ENCODE measurements at regions not wholly inside any gene's neighbourhood (a gene's known extent, or its start where the extent isn't known, plus 50 kb on each side); places are given as distances from the start of the nearest gene placed in this dataset.
"Not testable (repeated sequence)": the region's sequence is repeated elsewhere in the genome, so short reads cannot be mapped to it uniquely, and the experiment has no call there.

GRCh38 chr1:223907943-223908587, 62.3 kb upstream of the TP53BP2 start:
- not testable (repeated sequence) for H3K36me3 ChIP-seq (ENCODE audit: insufficient read depth, low read length); H3K4me3 ChIP-seq (ENCODE audit: low read length, poor library complexity, severe bottlenecking); H3K79me2 ChIP-seq (ENCODE audit: insufficient read depth, low read length); H3K9me3 ChIP-seq (ENCODE audit: insufficient read depth, low read depth, low read length); H3F3A ChIP-seq (ENCODE audit: low read depth); H2AFZ ChIP-seq (ENCODE audit: low read length); H3K9me2 ChIP-seq (replicated peaks; ENCODE audit: low read depth, low read length); H4K20me1 ChIP-seq (ENCODE audit: insufficient read depth, low read length, poor library complexity, severe bottlenecking); H3K4me2 ChIP-seq (ENCODE audit: low read depth, low read length, poor library complexity, severe bottlenecking); H3K4me1 ChIP-seq (ENCODE audit: insufficient read depth, low read length, poor library complexity, severe bottlenecking); H3K27me3 ChIP-seq (ENCODE audit: insufficient read depth, low read length, poor library complexity, severe bottlenecking); H3K9ac ChIP-seq (ENCODE audit: low read depth, low read length, poor library complexity, severe bottlenecking)
- peak; percentile 28; the same call in 1 of the 2 replicates for TF ChIP-seq CTCF (conservative IDR thresholded peaks at IDR 0.05; ENCODE audit: low read length)

- not testable (repeated sequence) for H3K36me3 ChIP-seq (ENCODE audit: insufficient read depth, low read length); H3K9me2 ChIP-seq (replicated peaks; ENCODE audit: low read depth, low read length); H3F3A ChIP-seq (ENCODE audit: low read depth); H3K9ac ChIP-seq (ENCODE audit: low read depth, low read length, poor library complexity, severe bottlenecking); H3K79me2 ChIP-seq (ENCODE audit: insufficient read depth, low read length); H3K27me3 ChIP-seq (ENCODE audit: insufficient read depth, low read length, poor library complexity, severe bottlenecking); H3K4me3 ChIP-seq (ENCODE audit: low read length, poor library complexity, severe bottlenecking); H3K4me1 ChIP-seq (ENCODE audit: insufficient read depth, low read length, poor library complexity, severe bottlenecking); H3K4me2 ChIP-seq (ENCODE audit: low read depth, low read length, poor library complexity, severe bottlenecking); H3K9me3 ChIP-seq (ENCODE audit: insufficient read depth, low read depth, low read length); H4K20me1 ChIP-seq (ENCODE audit: insufficient read depth, low read length, poor library complexity, severe bottlenecking); H2AFZ ChIP-seq (ENCODE audit: low read length)
Observed at GRCh38 chr1:223903221-223903620, 57.5 kb upstream of the TP53BP2 start.

GRCh38 chr1:223899775-223900174, 54.0 kb upstream of the TP53BP2 start:
- not testable (repeated sequence) for H3K4me3 ChIP-seq (ENCODE audit: low read length, poor library complexity, severe bottlenecking); H3K4me1 ChIP-seq (ENCODE audit: insufficient read depth, low read length, poor library complexity, severe bottlenecking); H3K79me2 ChIP-seq (ENCODE audit: insufficient read depth, low read length); H4K20me1 ChIP-seq (ENCODE audit: insufficient read depth, low read length, poor library complexity, severe bottlenecking); H3K9me2 ChIP-seq (replicated peaks; ENCODE audit: low read depth, low read length); H3K4me2 ChIP-seq (ENCODE audit: low read depth, low read length, poor library complexity, severe bottlenecking); H3K36me3 ChIP-seq (ENCODE audit: insufficient read depth, low read length); H3K27me3 ChIP-seq (ENCODE audit: insufficient read depth, low read length, poor library complexity, severe bottlenecking); H3F3A ChIP-seq (ENCODE audit: low read depth); H2AFZ ChIP-seq (ENCODE audit: low read length); H3K9ac ChIP-seq (ENCODE audit: low read depth, low read length, poor library complexity, severe bottlenecking); H3K9me3 ChIP-seq (ENCODE audit: insufficient read depth, low read depth, low read length)

- H3K79me2 ChIP-seq (ENCODE audit: insufficient read depth, low read length); H2AFZ ChIP-seq (ENCODE audit: low read length); H3F3A ChIP-seq (ENCODE audit: low read depth); H3K4me2 ChIP-seq (ENCODE audit: low read depth, low read length, poor library complexity, severe bottlenecking); H3K36me3 ChIP-seq (ENCODE audit: insufficient read depth, low read length); H3K9ac ChIP-seq (ENCODE audit: low read depth, low read length, poor library complexity, severe bottlenecking); H3K4me3 ChIP-seq (ENCODE audit: low read length, poor library complexity, severe bottlenecking); H3K27me3 ChIP-seq (ENCODE audit: insufficient read depth, low read length, poor library complexity, severe bottlenecking); H3K9me3 ChIP-seq (ENCODE audit: insufficient read depth, low read depth, low read length); H3K4me1 ChIP-seq (ENCODE audit: insufficient read depth, low read length, poor library complexity, severe bottlenecking); H4K20me1 ChIP-seq (ENCODE audit: insufficient read depth, low read length, poor library complexity, severe bottlenecking); H3K9me2 ChIP-seq (replicated peaks; ENCODE audit: low read depth, low read length): not testable (repeated sequence)
Observed at GRCh38 chr1:223897097-223897496, 51.4 kb upstream of the TP53BP2 start.

- not testable (repeated sequence) for H3K9ac ChIP-seq (ENCODE audit: low read depth, low read length, poor library complexity, severe bottlenecking); H4K20me1 ChIP-seq (ENCODE audit: insufficient read depth, low read length, poor library complexity, severe bottlenecking); H3K27me3 ChIP-seq (ENCODE audit: insufficient read depth, low read length, poor library complexity, severe bottlenecking); H3K79me2 ChIP-seq (ENCODE audit: insufficient read depth, low read length); H3K9me3 ChIP-seq (ENCODE audit: insufficient read depth, low read depth, low read length); H3K36me3 ChIP-seq (ENCODE audit: insufficient read depth, low read length); H3K9me2 ChIP-seq (replicated peaks; ENCODE audit: low read depth, low read length); H3K4me1 ChIP-seq (ENCODE audit: insufficient read depth, low read length, poor library complexity, severe bottlenecking); H2AFZ ChIP-seq (ENCODE audit: low read length); H3K4me3 ChIP-seq (ENCODE audit: low read length, poor library complexity, severe bottlenecking); H3K4me2 ChIP-seq (ENCODE audit: low read depth, low read length, poor library complexity, severe bottlenecking); H3F3A ChIP-seq (ENCODE audit: low read depth)
Observed at GRCh38 chr1:223895950-223896349, 50.2 kb upstream of the TP53BP2 start.
